Endothelial cell of umbilical vein (primary cell): ENCODE measurements at regions not wholly inside any gene's neighbourhood (a gene's known extent, or its start where the extent isn't known, plus 50 kb on each side); places are given as distances from the start of the nearest gene placed in this dataset.

Experiments used
- CTCF ChIP-seq, 2 donors: IDR thresholded peaks; 1 replicate in 1 of 2; 2 replicates in 1 of 2; pipeline ENCODE4 v1.5.1; 2011; ENCODE audit warnings: low read length in 2 of 2, mild to moderate bottlenecking in 2 of 2, moderate library complexity in 2 of 2, control low read depth in 1 of 2, inconsistent platforms in 1 of 2, low read depth in 1 of 2; ENCODE audit not compliant: insufficient read depth in 1 of 2; ENCODE audit errors: extremely low read depth in 1 of 2
- EZH2 ChIP-seq: IDR thresholded peaks from 2 replicates; pipeline ENCODE4 v1.6.1; 2012; ENCODE audit warnings: borderline replicate concordance, low read depth, mild to moderate bottlenecking, moderate library complexity, low read length, inconsistent platforms; ENCODE audit not compliant: severe bottlenecking

GRCh38 chr3:157573281-157573680 lies 70.1 kb upstream of the VEPH1 start:
- TF ChIP-seq EZH2, result no peak
- TF ChIP-seq CTCF (IDR thresholded peaks at IDR 0.05; ENCODE audit: extremely low read depth in 1 of 2, insufficient read depth in 1 of 2, low read depth in 1 of 2, low read length in 2 of 2), result no peak
